GM12878 (cell line): ENCODE measurements at regions not wholly inside any gene's neighbourhood (a gene's known extent, or its start where the extent isn't known, plus 50 kb on each side); places are given as distances from the start of the nearest gene placed in this dataset.

Source experiments
- ATF2 ChIP-seq: IDR thresholded peaks from 2 replicates; pipeline ENCODE4 v1.6.1; 2012; ENCODE audit warnings: low read length, inconsistent platforms
- BCL11A ChIP-seq: IDR thresholded peaks from 2 replicates; pipeline ENCODE4 v1.6.1; 2011; ENCODE audit warnings: low read depth, low read length
- BHLHE40 ChIP-seq, 2 experiments: fragments of 450-650 bp in 1 of 2; IDR thresholded peaks; 2 replicates each; pipeline ENCODE4 v1.6.1; 2011 to 2017; ENCODE audit warnings: low read depth in 2 of 2, borderline replicate concordance in 1 of 2, improper control_type of control experiment in 1 of 2, low read length in 1 of 2, mild to moderate bottlenecking in 1 of 2
- BMI1 ChIP-seq: fragments of 450-650 bp; IDR thresholded peaks from 2 replicates; pipeline ENCODE4 v1.6.1; 2016; ENCODE audit warnings: mild to moderate bottlenecking, moderate library complexity, borderline replicate concordance
- CBX3 ChIP-seq: fragments of 200-600 bp; sonication (generic); IDR thresholded peaks from 2 replicates; pipeline ENCODE4 v1.6.1; 2016; ENCODE audit warnings: low read depth, borderline replicate concordance
- CHD2 ChIP-seq: IDR thresholded peaks from 2 replicates; pipeline ENCODE4 v1.6.1; 2011; ENCODE audit warnings: low read depth, low read length, improper control_type of control experiment, borderline replicate concordance
- CTCF ChIP-seq, 3 experiments: IDR thresholded peaks in 2 of 3; conservative IDR thresholded peaks in 1 of 3; 2 replicates each; pipeline ENCODE4 v1.5.1; 2011; ENCODE audit warnings: low read depth in 3 of 3, low read length in 3 of 3, mild to moderate bottlenecking in 3 of 3, control low read depth in 2 of 3, moderate library complexity in 2 of 3, inconsistent platforms in 1 of 3, mixed read lengths in 1 of 3; ENCODE audit not compliant: control insufficient read depth in 2 of 3, insufficient read depth in 1 of 3; ENCODE audit errors: extremely low read depth in 1 of 3
- E2F4 ChIP-seq: IDR thresholded peaks from 2 replicates; pipeline ENCODE4 v1.6.1; 2012; ENCODE audit warnings: low read depth, low read length, improper control_type of control experiment
- EED ChIP-seq: sonication (generic); IDR thresholded peaks from 2 replicates; pipeline ENCODE4 v1.6.1; 2016; ENCODE audit warnings: antibody characterized with exemption, low read depth
- HDAC6 ChIP-seq: fragments of 200-600 bp; sonication (generic); IDR thresholded peaks from one replicate; pipeline ENCODE4 v1.8.0; 2017; ENCODE audit warnings: antibody characterized with exemption; ENCODE audit not compliant: unreplicated experiment
- IKZF2 ChIP-seq, 2 experiments: fragments of 450-650 bp; IDR thresholded peaks; 2 replicates each; pipeline ENCODE4 v1.6.1; 2017; ENCODE audit warnings: mild to moderate bottlenecking in 2 of 2, moderate library complexity in 2 of 2
- IRF4 ChIP-seq: IDR thresholded peaks from 2 replicates; pipeline ENCODE4 v1.6.1; 2011; ENCODE audit warnings: low read depth, low read length
- JUND ChIP-seq: IDR thresholded peaks from 2 replicates; pipeline ENCODE4 v1.6.1; 2012; ENCODE audit warnings: low read depth, mild to moderate bottlenecking, low read length, improper control_type of control experiment, moderate library complexity
- LARP7 ChIP-seq: fragments of 450-650 bp; IDR thresholded peaks from 2 replicates; pipeline ENCODE4 v1.6.1; 2017; ENCODE audit warnings: mild to moderate bottlenecking
- MTA2 ChIP-seq: fragments of 450-650 bp; IDR thresholded peaks from 2 replicates; pipeline ENCODE4 v1.6.1; 2016; ENCODE audit warnings: low read depth, mild to moderate bottlenecking, moderate library complexity
- MTA3 ChIP-seq: IDR thresholded peaks from 2 replicates; pipeline ENCODE4 v1.6.1; 2012; ENCODE audit warnings: low read length, inconsistent platforms, borderline replicate concordance
- MYC ChIP-seq: IDR thresholded peaks from 2 replicates; pipeline ENCODE4 v1.6.1; 2011; ENCODE audit warnings: mild to moderate bottlenecking, low read length, moderate library complexity, inconsistent platforms; ENCODE audit not compliant: insufficient read depth, insufficient replicate concordance, insufficient read length, severe bottlenecking
- NFXL1 ChIP-seq: fragments of 450-650 bp; IDR thresholded peaks from 2 replicates; pipeline ENCODE4 v1.6.1; 2017; ENCODE audit warnings: antibody characterized with exemption, mild to moderate bottlenecking, borderline replicate concordance
- NR2F1 ChIP-seq: fragments of 450-650 bp; conservative IDR thresholded peaks from 2 replicates; pipeline ENCODE4 v1.6.1; 2017; ENCODE audit warnings: mild to moderate bottlenecking
- PKNOX1 ChIP-seq: fragments of 450-650 bp; IDR thresholded peaks from 2 replicates; pipeline ENCODE4 v1.6.1; 2016; ENCODE audit warnings: mild to moderate bottlenecking
- RELB ChIP-seq: fragments of 450-650 bp; IDR thresholded peaks from 2 replicates; pipeline ENCODE4 v1.6.1; 2017; ENCODE audit warnings: low read depth, mild to moderate bottlenecking, moderate library complexity
- RFX5 ChIP-seq: IDR thresholded peaks from 2 replicates; pipeline ENCODE4 v1.6.1; 2011; ENCODE audit warnings: low read depth, low read length, improper control_type of control experiment
- SMAD1 ChIP-seq: fragments of 450-650 bp; IDR thresholded peaks from 2 replicates; pipeline ENCODE4 v1.6.1; 2018; ENCODE audit warnings: mild to moderate bottlenecking, low read depth; ENCODE audit not compliant: partially characterized antibody
- SRF ChIP-seq, 2 experiments: IDR thresholded peaks; 2 replicates each; pipeline ENCODE4 v1.6.1; 2011; ENCODE audit warnings: low read depth in 2 of 2, low read length in 2 of 2, mild to moderate bottlenecking in 1 of 2, moderate library complexity in 1 of 2
- ZNF217 ChIP-seq: fragments of 450-650 bp; IDR thresholded peaks from 2 replicates; pipeline ENCODE4 v1.6.1; 2017; ENCODE audit warnings: antibody characterized with exemption, mild to moderate bottlenecking
- ZNF384 ChIP-seq: IDR thresholded peaks from 2 replicates; pipeline ENCODE4 v1.6.1; 2012; ENCODE audit warnings: low read depth, mild to moderate bottlenecking, low read length, improper control_type of control experiment, borderline replicate concordance

GRCh38 chr3:90035643-90036042 lies 928.2 kb downstream of the EPHA3 start (continued):
- peak in 1 of 2 experiments; percentile 67; a peak in 2 of 4 replicates for TF ChIP-seq BHLHE40 (IDR thresholded peaks at IDR 0.05; ENCODE audit: borderline replicate concordance in 1 of 2, low read depth in 2 of 2, low read length in 1 of 2)
- peak; percentile 82 for TF ChIP-seq BMI1
- TF ChIP-seq NR2F1: peak; percentile 34; the same call in 1 of the 2 replicates
- 0 out of 2 replicates have a peak, but pooled peaks have one; percentile 27 for TF ChIP-seq JUND
- TF ChIP-seq RFX5: no peak
- TF ChIP-seq CTCF (IDR thresholded peaks at IDR 0.05 in 2 of 3, conservative IDR thresholded peaks at IDR 0.05 in 1 of 3; ENCODE audit: control insufficient read depth in 2 of 3, extremely low read depth in 1 of 3, insufficient read depth in 1 of 3, low read depth in 3 of 3, low read length in 3 of 3): no peak
- TF ChIP-seq RELB: peak; percentile 96
- no peak for TF ChIP-seq MYC
- TF ChIP-seq SRF (IDR thresholded peaks at IDR 0.05; ENCODE audit: low read depth in 2 of 2, low read length in 2 of 2): no peak
- TF ChIP-seq PKNOX1: peak; percentile 83
- no peak for TF ChIP-seq HDAC6
- TF ChIP-seq IKZF2 (IDR thresholded peaks at IDR 0.05): peak; percentile 98
- TF ChIP-seq ZNF384: no peak
- 0 out of 2 replicates have a peak, but pooled peaks have one; percentile 71 for TF ChIP-seq ZNF217
- TF ChIP-seq EED: no peak
- TF ChIP-seq IRF4: no peak
- TF ChIP-seq MTA3: no peak
- TF ChIP-seq MTA2: peak; percentile 95
- no peak for TF ChIP-seq ATF2
- no peak for TF ChIP-seq NFXL1
- no peak for TF ChIP-seq SMAD1
- TF ChIP-seq LARP7: no peak
- 0 out of 2 replicates have a peak, but pooled peaks have one; percentile 21 for TF ChIP-seq BCL11A
- no peak for TF ChIP-seq CBX3
- no peak for TF ChIP-seq E2F4
- 0 out of 2 replicates have a peak, but pooled peaks have one; percentile 25 for TF ChIP-seq CHD2
